ENCODE measurements at regions not wholly inside any gene's neighbourhood (a gene's known extent, or its start where the extent isn't known, plus 50 kb on each side); places are given as distances from the start of the nearest gene placed in this dataset.
"Not testable (repeated sequence)": the region's sequence is repeated elsewhere in the genome, so short reads cannot be mapped to it uniquely, and the experiment has no call there.

GRCh38 chr14:44450232-44450631 lies 56.9 kb downstream of the FSCB start:
- TF ChIP-seq CTCF (IDR thresholded peaks at IDR 0.05); POLR2AphosphoS5 (IDR thresholded peaks at IDR 0.05); POLR2A (IDR thresholded peaks at IDR 0.05; ENCODE audit: low read depth): not testable (repeated sequence)
